H1 (cell line): ENCODE measurements at regions not wholly inside any gene's neighbourhood (a gene's known extent, or its start where the extent isn't known, plus 50 kb on each side); places are given as distances from the start of the nearest gene placed in this dataset.

ENCODE experiments used
- CTCF ChIA-PET: fragments of 300-600 bp; sonication (Branson Sonifier 250); formaldehyde crosslinking; loops from one replicate; lab custom pipeline; 2021; ENCODE audit not compliant: partially characterized antibody; lab: Charles Lee
- POLR2A ChIA-PET: fragments of 300-600 bp; sonication (Branson Sonifier 250); formaldehyde crosslinking; loops from one replicate; lab custom pipeline; 2021; ENCODE audit warnings: inconsistent platforms; ENCODE audit not compliant: partially characterized antibody; lab: Charles Lee
- DNase-seq, 2 experiments: peaks; one replicate each; pipeline versions ENCODE4 v3.0.0 to v3.0.0-alpha.2; 2010 to 2022; ENCODE audit warnings: low spot score in 2 of 2, low read depth in 1 of 2, mixed read lengths in 1 of 2
- FAIRE-seq: peaks from 2 replicates; lab custom pipeline; 2011; peaks lifted over from hg19 to GRCh38; lab: Jason Lieb, UNC
- H2AFZ ChIP-seq: 2 replicates; pipeline ENCODE4 v1.8.1; 2012; ENCODE audit warnings: low read length, inconsistent platforms
- H2AK5ac ChIP-seq: 2 replicates; pipeline ENCODE4 v1.6.1; 2013; ENCODE audit warnings: low read depth, low read length
- H2BK120ac ChIP-seq: replicated peaks from 2 replicates; pipeline ENCODE3; 2013; ENCODE audit warnings: low read depth, low read length, inconsistent platforms
- H2BK12ac ChIP-seq: 2 replicates; pipeline ENCODE4 v1.6.1; 2013; ENCODE audit warnings: low read depth, low read length
- H2BK15ac ChIP-seq: 2 replicates; pipeline ENCODE4 v1.6.1; 2013; ENCODE audit warnings: low read length
- H2BK20ac ChIP-seq: 2 replicates; pipeline ENCODE4 v1.6.1; 2013; ENCODE audit warnings: low read length
- H2BK5ac ChIP-seq: 2 replicates; pipeline ENCODE4 v1.6.1; 2013; ENCODE audit warnings: low read depth, low read length
- H3K14ac ChIP-seq: 2 replicates; pipeline ENCODE4 v1.6.1; 2013; ENCODE audit warnings: inconsistent platforms; ENCODE audit not compliant: insufficient read length
- H3K18ac ChIP-seq: 2 replicates; pipeline ENCODE4 v1.6.1; 2013; ENCODE audit warnings: low read length; ENCODE audit errors: extremely low read depth
- H3K23ac ChIP-seq: 2 replicates; pipeline ENCODE4 v1.6.1; 2013; ENCODE audit warnings: inconsistent platforms; ENCODE audit not compliant: insufficient read length
- H3K23me2 ChIP-seq: 2 replicates; pipeline ENCODE4 v1.6.1; 2013; ENCODE audit warnings: low read depth, low read length
- H3K27ac ChIP-seq: 2 replicates; pipeline ENCODE4 v1.6.1; 2011; ENCODE audit warnings: low read depth, low read length, inconsistent platforms
- H3K27me3 ChIP-seq, 4 experiments: replicated peaks in 1 of 4; 1 replicate in 1 of 4; 2 replicates in 3 of 4; pipeline versions ENCODE4 v1.6.1 to v1.8.1; 2011 to 2013; ENCODE audit warnings: low read length in 3 of 4, mild to moderate bottlenecking in 3 of 4, inconsistent platforms in 2 of 4, mixed read lengths in 2 of 4, moderate library complexity in 1 of 4; ENCODE audit not compliant: control insufficient read depth in 3 of 4, insufficient read depth in 3 of 4; ENCODE audit errors: extremely low read depth in 1 of 4
- H3K36me3 ChIP-seq, 4 experiments: 2 replicates each; pipeline versions ENCODE4 v1.6.1 to v1.8.1; 2011 to 2013; ENCODE audit warnings: mild to moderate bottlenecking in 4 of 4, low read length in 3 of 4, moderate library complexity in 2 of 4, control low read depth in 1 of 4, inconsistent platforms in 1 of 4; ENCODE audit not compliant: insufficient read depth in 4 of 4, control insufficient read depth in 2 of 4
- H3K4ac ChIP-seq: replicated peaks from 2 replicates; pipeline ENCODE3; 2013; ENCODE audit warnings: low read length, low read depth, mixed read lengths, inconsistent platforms; ENCODE audit not compliant: insufficient read length
- H3K4me1 ChIP-seq, 4 experiments: replicated peaks in 1 of 4; 1 replicate in 1 of 4; 2 replicates in 3 of 4; pipeline versions ENCODE4 v1.6.1 to v1.8.1; 2011 to 2013; ENCODE audit warnings: low read length in 3 of 4, inconsistent platforms in 2 of 4, mixed read lengths in 1 of 4; ENCODE audit not compliant: insufficient read depth in 4 of 4, control insufficient read depth in 3 of 4
- H3K4me2 ChIP-seq, 2 experiments: 2 replicates each; pipeline versions ENCODE4 v1.6.1 to v1.8.1; 2011 to 2013; ENCODE audit warnings: low read depth in 2 of 2, low read length in 2 of 2, control low read depth in 1 of 2, inconsistent platforms in 1 of 2, mild to moderate bottlenecking in 1 of 2; ENCODE audit not compliant: insufficient read depth in 1 of 2
- H3K4me3 ChIP-seq, 4 experiments: fragments of 200-600, 300-600 bp in 1 of 4; sonication (generic), shearing (Covaris generic), sonication (Bioruptor Twin) in 1 of 4; 2 replicates each; pipeline versions ENCODE4 v1.5.1 to v1.8.1; 2011 to 2016; ENCODE audit warnings: low read length in 4 of 4, low read depth in 3 of 4, control low read depth in 2 of 4, inconsistent platforms in 2 of 4, mild to moderate bottlenecking in 2 of 4, mixed read lengths in 1 of 4, moderate library complexity in 1 of 4; ENCODE audit not compliant: insufficient read depth in 2 of 4; ENCODE audit errors: extremely low read depth in 1 of 4
- H3K56ac ChIP-seq: replicated peaks from 2 replicates; pipeline ENCODE3; 2013; ENCODE audit warnings: low read depth, mild to moderate bottlenecking, mixed read lengths, low read length, inconsistent platforms; ENCODE audit not compliant: insufficient read length
- H3K79me1 ChIP-seq: 2 replicates; pipeline ENCODE4 v1.6.1; 2013; ENCODE audit warnings: low read depth, low read length, control low read depth
- H3K79me2 ChIP-seq, 2 experiments: 2 replicates each; pipeline versions ENCODE4 v1.6.1 to v1.8.1; 2012 to 2013; ENCODE audit warnings: low read length in 2 of 2, mild to moderate bottlenecking in 2 of 2, inconsistent platforms in 1 of 2; ENCODE audit not compliant: insufficient read depth in 2 of 2, control insufficient read depth in 1 of 2
- H3K9ac ChIP-seq, 4 experiments: replicated peaks in 1 of 4; 1 replicate in 1 of 4; 2 replicates in 3 of 4; pipeline versions ENCODE4 v1.6.1 to v1.8.1; 2011 to 2013; ENCODE audit warnings: low read depth in 3 of 4, low read length in 3 of 4, control low read depth in 2 of 4, mild to moderate bottlenecking in 2 of 4, moderate library complexity in 2 of 4, inconsistent platforms in 1 of 4; ENCODE audit errors: extremely low read depth in 1 of 4
- H3K9me3 ChIP-seq, 2 experiments: 2 replicates each; pipeline versions ENCODE4 v1.6.1 to v1.8.1; 2012 to 2013; ENCODE audit warnings: mild to moderate bottlenecking in 2 of 2, moderate library complexity in 2 of 2, control low read depth in 1 of 2, inconsistent platforms in 1 of 2, low read depth in 1 of 2, low read length in 1 of 2, mixed read lengths in 1 of 2; ENCODE audit not compliant: insufficient read depth in 2 of 2
- H4K20me1 ChIP-seq, 2 experiments: replicated peaks in 1 of 2; 2 replicates each; pipeline versions ENCODE3 to v1.8.1; 2011 to 2013; ENCODE audit warnings: inconsistent platforms in 2 of 2, low read length in 2 of 2, mild to moderate bottlenecking in 1 of 2; ENCODE audit not compliant: insufficient read depth in 2 of 2, control insufficient read depth in 1 of 2
- H4K5ac ChIP-seq: 2 replicates; pipeline ENCODE4 v1.6.1; 2013; ENCODE audit warnings: low read length, low read depth, mixed read lengths, inconsistent platforms; ENCODE audit not compliant: insufficient read length
- H4K8ac ChIP-seq: 2 replicates; pipeline ENCODE4 v1.8.0; 2013; ENCODE audit warnings: mild to moderate bottlenecking, moderate library complexity, low read length, inconsistent platforms; ENCODE audit not compliant: insufficient read depth; ENCODE audit errors: extremely low read depth
- H4K91ac ChIP-seq: replicated peaks from 2 replicates; pipeline ENCODE3; 2013; ENCODE audit warnings: low read length, mixed read lengths, inconsistent platforms; ENCODE audit not compliant: insufficient read length
- SIX5 ChIP-seq: IDR thresholded peaks from 2 replicates; pipeline ENCODE4 v1.6.1; 2011; ENCODE audit warnings: mild to moderate bottlenecking, low read depth, low read length
- WGBS, 2 experiments: shearing (Covaris generic) in 1 of 2; methylation state at CpG; one replicate each; pipeline versions ENCODE4 v1.1.6 to v1.1.7; 2013 to 2015; ENCODE audit warnings: low lambda C conversion rate in 2 of 2, mixed read lengths in 2 of 2, inconsistent platforms in 1 of 2, low coverage in 1 of 2, missing lambda C conversion rate in 1 of 2; ENCODE audit not compliant: insufficient replicate concordance in 2 of 2, insufficient coverage in 1 of 2, insufficient read length in 1 of 2; ENCODE audit errors: extremely low coverage in 1 of 2, missing lambda C conversion rate in 1 of 2; 5-methylcytosine and 5-hydroxymethylcytosine counted together

DNA sequence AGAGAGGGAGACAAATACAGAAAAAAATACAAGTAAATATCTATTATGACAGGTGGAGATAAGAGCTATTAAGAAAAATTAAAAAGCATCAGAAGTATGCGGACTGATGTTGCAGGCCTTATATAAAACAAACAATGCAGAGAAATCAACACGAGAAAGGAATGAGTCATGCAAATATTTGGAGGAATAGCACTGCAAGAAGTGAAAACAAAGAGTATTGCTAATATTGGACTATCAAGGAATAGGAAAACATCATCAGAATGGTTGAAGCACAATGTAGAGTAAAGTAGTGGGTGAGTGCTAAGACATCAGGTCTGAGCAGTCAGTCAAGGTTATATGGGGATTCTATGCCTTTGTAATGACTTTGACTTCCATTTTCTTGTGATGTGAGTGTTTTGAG is 657.5 kb upstream of the GJE1 start:
- CTCF ChIA-PET = interaction anchor here (1.0 kb wide), 1 partner anchor 21 kb away, joined by 3 read pairs; no protein-coding TSS in a partner anchor
- no peaks in the 10 kb centered on the region for H3K79me2 ChIP-seq
- no peak for FAIRE-seq
- TF ChIP-seq SIX5 = no peak

More for the DNA sequence above, 657.5 kb upstream of the GJE1 start:
- H3K9me3 ChIP-seq = peaks cover 17 to 21% of the 10 kb centered on the region in 2 experiments
- no peak overlapping the region for H3K4me2 ChIP-seq
- H3K4me3 ChIP-seq = no peak overlapping the region
- no peak overlapping the region for H2BK15ac ChIP-seq
- H3K18ac ChIP-seq = no peak overlapping the region
- no peak for DNase-seq
- no peaks in the 10 kb centered on the region for H3K79me1 ChIP-seq
- H4K8ac ChIP-seq = no peak overlapping the region
- H2BK12ac ChIP-seq = no peak overlapping the region
- 97% methylated on average over 2 of the region's 2 CpGs; no CpG with 5 or more reads in 1 of the 2 experiments for WGBS, 2 experiments
- H4K5ac ChIP-seq = no peak overlapping the region
- H3K4me1 ChIP-seq = peaks cover 0 to 3% (median 0%) of the 10 kb centered on the region in 4 experiments; a peak in 2 of 7 replicates
- no peak overlapping the region for H3K23ac ChIP-seq
- H3K36me3 ChIP-seq = peaks cover 0 to 13% (median 0%) of the 10 kb centered on the region in 4 experiments; a peak in 4 of 8 replicates
- H2AK5ac ChIP-seq = no peak overlapping the region
- no peak overlapping the region for H3K27ac ChIP-seq
- H2BK20ac ChIP-seq = no peak overlapping the region
- H2BK5ac ChIP-seq = no peak overlapping the region
- H4K91ac ChIP-seq = no peak overlapping the region
- no peaks in the 10 kb centered on the region for H4K20me1 ChIP-seq
- no peak overlapping the region for H3K56ac ChIP-seq
- no peak overlapping the region for H3K4ac ChIP-seq
- H3K27me3 ChIP-seq = no peaks in the 10 kb centered on the region
- no peak overlapping the region for H2BK120ac ChIP-seq
- no peaks in the 10 kb centered on the region for H3K23me2 ChIP-seq
- no peak overlapping the region for H3K9ac ChIP-seq
- no peak overlapping the region for H2AFZ ChIP-seq
- POLR2A ChIA-PET = no interaction called here
- no peak overlapping the region for H3K14ac ChIP-seq
